ENCODE measurements at regions not wholly inside any gene's neighbourhood (a gene's known extent, or its start where the extent isn't known, plus 50 kb on each side); places are given as distances from the start of the nearest gene placed in this dataset.
A peak's percentile ranks its signal among the peaks of the same experiment; 100 is the strongest.

DNA sequence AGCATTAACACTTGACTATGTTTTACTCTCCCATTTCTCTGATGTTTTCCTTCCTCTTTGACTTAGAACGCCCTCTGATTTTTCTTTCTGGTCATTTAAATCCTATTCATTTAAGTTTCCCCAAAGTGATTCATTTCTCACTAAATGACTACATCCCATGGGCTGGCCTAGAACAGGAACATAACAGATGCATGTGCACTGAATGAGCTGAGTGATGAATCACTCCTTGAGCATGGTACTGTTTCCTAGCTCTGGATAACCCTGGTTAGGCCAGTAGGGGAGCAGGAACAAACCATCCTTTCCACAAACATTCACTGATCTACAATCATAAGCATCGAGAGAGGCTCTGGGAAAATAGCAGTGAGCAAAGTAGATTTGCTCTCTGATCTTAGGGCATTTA lies 221.9 kb upstream of the SETBP1 start:
- no peak for TF ChIP-seq POLR2A (IDR thresholded peaks at IDR 0.05)
- no peak for TF ChIP-seq EP300 (IDR thresholded peaks at IDR 0.05; ENCODE audit: low read depth)
- TF ChIP-seq CTCF (IDR thresholded peaks at IDR 0.05), result no peak
- no peak for TF ChIP-seq POLR2AphosphoS5 (IDR thresholded peaks at IDR 0.05)
- intact Hi-C loops (cut with DNase I; ENCODE audit: low total_unique reads), result no loop called here
- Histone ChIP-seq H3K27ac (no peak overlapping the region), H3K27me3 (no peaks in the 10 kb centered on the region), H3K36me3 (no peaks in the 10 kb centered on the region), H3K4me3 (no peak overlapping the region), H3K9me3 (no peaks in the 10 kb centered on the region), H3K4me1 (no peaks in the 10 kb centered on the region)
- DNase-seq, result no peak
- in situ Hi-C loops (cut with MboI; ENCODE audit: low pct_ligation_motif_present in 1 of 4, low pct_unique_long_range_greater_than_20kb in 1 of 4, low sequenced_read_pairs in 3 of 4), result no loop called here
- WGBS, 2 donors (ENCODE audit: low coverage in 1 of 2), result 56 to 69% methylated on average over 2 of the region's 2 CpGs

GRCh38 chr18:44464398-44465180 lies 216.1 kb upstream of the SETBP1 start:
- no peak for DNase-seq
- peak in 1 of 3 donors; percentile 13 for TF ChIP-seq POLR2AphosphoS5 (IDR thresholded peaks at IDR 0.05)
- no peak for TF ChIP-seq EP300 (IDR thresholded peaks at IDR 0.05; ENCODE audit: low read depth)
- no peak for TF ChIP-seq POLR2A (IDR thresholded peaks at IDR 0.05)
- TF ChIP-seq CTCF (IDR thresholded peaks at IDR 0.05), result no peak
- H3K4me1 ChIP-seq, result no peaks in the 10 kb centered on the region
- 52 to 66% methylated on average over 4 of the region's 4 CpGs for WGBS, 2 donors (ENCODE audit: low coverage in 1 of 2)
- H3K9me3 ChIP-seq, result no peaks in the 10 kb centered on the region
- in situ Hi-C loops (cut with MboI; ENCODE audit: low pct_ligation_motif_present in 1 of 4, low pct_unique_long_range_greater_than_20kb in 1 of 4, low sequenced_read_pairs in 3 of 4) (no loop called here), intact Hi-C loops (cut with DNase I; ENCODE audit: low total_unique reads) (no loop called here)
- H3K27me3 ChIP-seq, result no peaks in the 10 kb centered on the region
- H3K4me3 ChIP-seq, result no peak overlapping the region
- peak overlapping the region in 1 of 4 donors; percentile 24 for H3K27ac ChIP-seq
- no peaks in the 10 kb centered on the region for H3K36me3 ChIP-seq

DNA sequence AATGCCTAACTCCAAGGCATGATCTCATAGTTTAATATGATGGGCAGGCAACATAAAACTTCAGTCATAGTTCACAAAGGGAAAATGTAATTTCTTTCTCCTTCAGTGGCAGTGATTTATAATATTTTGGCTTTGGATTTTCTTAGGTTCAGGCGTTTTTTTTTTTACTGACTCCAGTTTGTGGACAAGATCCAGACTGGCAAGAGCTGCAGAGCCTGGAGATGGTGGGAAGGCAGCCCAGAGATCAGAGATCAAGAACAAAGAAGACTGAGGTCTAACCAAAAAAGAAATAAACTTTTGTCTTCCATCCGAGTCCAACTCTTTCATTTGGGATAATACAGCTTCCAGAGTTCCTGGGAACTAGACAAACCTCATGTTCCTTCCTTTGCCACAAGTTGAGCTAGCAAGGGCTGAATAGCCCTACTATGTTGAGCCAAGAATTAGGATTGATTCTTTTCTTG lies 215.3 kb upstream of the SETBP1 start:
- H3K27me3 ChIP-seq, result no peaks in the 10 kb centered on the region
- TF ChIP-seq POLR2AphosphoS5 (IDR thresholded peaks at IDR 0.05) (peak in 1 of 3 donors; percentile 10), POLR2A (IDR thresholded peaks at IDR 0.05) (no peak)
- WGBS, 2 donors (ENCODE audit: low coverage in 1 of 2), result 22 to 31% methylated on average over 1 to 2 of the region's 2 CpGs
- intact Hi-C loops (cut with DNase I; ENCODE audit: low total_unique reads) (no loop called here), in situ Hi-C loops (cut with MboI; ENCODE audit: low pct_ligation_motif_present in 1 of 4, low pct_unique_long_range_greater_than_20kb in 1 of 4, low sequenced_read_pairs in 3 of 4) (no loop called here)
- no peak overlapping the region for H3K4me3 ChIP-seq
- H3K9me3 ChIP-seq, result no peaks in the 10 kb centered on the region
- H3K36me3 ChIP-seq, result no peaks in the 10 kb centered on the region
- no peak for DNase-seq
- no peaks in the 10 kb centered on the region for H3K4me1 ChIP-seq
- H3K27ac ChIP-seq, result peak overlapping the region in 2 of 4 donors; percentile 24 to 29

DNA sequence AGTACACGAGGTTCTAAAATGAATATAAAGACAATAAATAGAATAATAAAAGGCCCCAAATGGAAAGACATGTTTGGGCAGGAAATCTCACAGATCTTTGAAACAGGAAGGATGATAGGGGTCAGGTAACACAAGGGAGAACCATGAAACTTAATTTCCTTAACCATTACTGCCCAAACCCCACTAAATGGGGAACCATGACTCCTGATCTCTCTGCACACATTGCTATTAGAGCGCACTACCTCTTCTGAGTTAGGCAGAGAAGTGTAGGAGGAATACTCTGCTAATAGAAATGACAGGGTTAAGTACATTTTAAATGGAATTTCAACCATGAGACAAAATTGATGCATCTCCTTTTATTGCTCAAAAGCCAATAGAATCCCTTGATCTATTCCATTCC lies 213.7 kb upstream of the SETBP1 start:
- Histone ChIP-seq H3K27me3 (no peaks in the 10 kb centered on the region), H3K4me1 (no peaks in the 10 kb centered on the region), H3K27ac (no peak overlapping the region), H3K9me3 (no peaks in the 10 kb centered on the region), H3K36me3 (no peaks in the 10 kb centered on the region), H3K4me3 (no peak overlapping the region)
- 61 to 63% methylated on average over 2 of the region's 2 CpGs for WGBS, 2 donors (ENCODE audit: low coverage in 1 of 2)
- DNase-seq, result no peak
- in situ Hi-C loops (cut with MboI; ENCODE audit: low pct_ligation_motif_present in 1 of 4, low pct_unique_long_range_greater_than_20kb in 1 of 4, low sequenced_read_pairs in 3 of 4), result no loop called here
- intact Hi-C loops (cut with DNase I; ENCODE audit: low total_unique reads), result no loop called here
- TF ChIP-seq EP300 (IDR thresholded peaks at IDR 0.05; ENCODE audit: low read depth), result no peak
- TF ChIP-seq CTCF (IDR thresholded peaks at IDR 0.05), result no peak
- no peak for TF ChIP-seq POLR2AphosphoS5 (IDR thresholded peaks at IDR 0.05)
- no peak for TF ChIP-seq POLR2A (IDR thresholded peaks at IDR 0.05)

All from transverse colon (tissue), 4 donors.